ENCODE measurements at regions not wholly inside any gene's neighbourhood (a gene's known extent, or its start where the extent isn't known, plus 50 kb on each side); places are given as distances from the start of the nearest gene placed in this dataset.

GRCh38 chr1:103448560-103448959 is 76.9 kb upstream of the RNPC3 start:
- TF ChIP-seq CTCF (IDR thresholded peaks at IDR 0.05), result no peak
- no peak for TF ChIP-seq POLR2A (IDR thresholded peaks at IDR 0.05)
- no peak for TF ChIP-seq POLR2AphosphoS5 (IDR thresholded peaks at IDR 0.05)
- no peak for TF ChIP-seq EP300 (IDR thresholded peaks at IDR 0.05)

Measured in upper lobe of left lung (tissue), 4 donors.